ENCODE measurements at regions not wholly inside any gene's neighbourhood (a gene's known extent, or its start where the extent isn't known, plus 50 kb on each side); places are given as distances from the start of the nearest gene placed in this dataset.

GRCh38 chr1:239297910-239298309 is 88.5 kb upstream of the CHRM3 start:
- no peaks in the 10 kb centered on the region for H3K36me3 ChIP-seq (ENCODE audit: control insufficient read depth, insufficient read depth, low read length)
- no peaks in the 10 kb centered on the region for H3K27me3 ChIP-seq (ENCODE audit: control insufficient read depth, insufficient read depth, low read length)
- no peak for FAIRE-seq
- DNase-seq (ENCODE audit: low read depth): no peak
- H3K4me3 ChIP-seq (ENCODE audit: low read depth, low read length): no peak overlapping the region
- no peak for TF ChIP-seq CTCF (IDR thresholded peaks at IDR 0.05; ENCODE audit: insufficient read depth, low read length, severe bottlenecking)

GRCh38 chr1:239293350-239294110 is 92.8 kb upstream of the CHRM3 start:
- no peaks in the 10 kb centered on the region for H3K36me3 ChIP-seq (ENCODE audit: control insufficient read depth, insufficient read depth, low read length)
- no peak for DNase-seq (ENCODE audit: low read depth)
- no peak overlapping the region for H3K4me3 ChIP-seq (ENCODE audit: low read depth, low read length)
- no peak for TF ChIP-seq CTCF (IDR thresholded peaks at IDR 0.05; ENCODE audit: insufficient read depth, low read length, severe bottlenecking)
- FAIRE-seq: no peak
- no peaks in the 10 kb centered on the region for H3K27me3 ChIP-seq (ENCODE audit: control insufficient read depth, insufficient read depth, low read length)

GRCh38 chr1:239288820-239289554 is 97.4 kb upstream of the CHRM3 start:
- Histone ChIP-seq H3K27me3 (ENCODE audit: control insufficient read depth, insufficient read depth, low read length) (no peaks in the 10 kb centered on the region), H3K36me3 (ENCODE audit: control insufficient read depth, insufficient read depth, low read length) (no peaks in the 10 kb centered on the region), H3K4me3 (ENCODE audit: low read depth, low read length) (no peak overlapping the region)
- no peak for TF ChIP-seq CTCF (IDR thresholded peaks at IDR 0.05; ENCODE audit: insufficient read depth, low read length, severe bottlenecking)
- DNase-seq (ENCODE audit: low read depth) (peak; percentile 28), FAIRE-seq (no peak)

GRCh38 chr1:239287296-239287695 is 99.1 kb upstream of the CHRM3 start:
- TF ChIP-seq CTCF (IDR thresholded peaks at IDR 0.05; ENCODE audit: insufficient read depth, low read length, severe bottlenecking): no peak
- Histone ChIP-seq H3K4me3 (ENCODE audit: low read depth, low read length) (no peak overlapping the region), H3K36me3 (ENCODE audit: control insufficient read depth, insufficient read depth, low read length) (no peaks in the 10 kb centered on the region), H3K27me3 (ENCODE audit: control insufficient read depth, insufficient read depth, low read length) (no peaks in the 10 kb centered on the region)
- DNase-seq (ENCODE audit: low read depth) (no peak), FAIRE-seq (no peak)

- Histone ChIP-seq H3K36me3 (ENCODE audit: control insufficient read depth, insufficient read depth, low read length) (no peaks in the 10 kb centered on the region), H3K4me3 (ENCODE audit: low read depth, low read length) (no peak overlapping the region), H3K27me3 (ENCODE audit: control insufficient read depth, insufficient read depth, low read length) (no peaks in the 10 kb centered on the region)
- DNase-seq (ENCODE audit: low read depth) (no peak), FAIRE-seq (no peak)
- no peak for TF ChIP-seq CTCF (IDR thresholded peaks at IDR 0.05; ENCODE audit: insufficient read depth, low read length, severe bottlenecking)
Observed at GRCh38 chr1:239283216-239283615, 103.2 kb upstream of the CHRM3 start.
